ENCODE measurements at regions not wholly inside any gene's neighbourhood (a gene's known extent, or its start where the extent isn't known, plus 50 kb on each side); places are given as distances from the start of the nearest gene placed in this dataset.

- ATAC-seq (ENCODE audit: insufficient read depth, low FRiP score) (no peak), DNase-seq (no peak)
- no peaks in the 10 kb centered on the region for H3K4me1 ChIP-seq (ENCODE audit: control insufficient read depth in 5 of 5, insufficient read depth in 5 of 5, low read length in 5 of 5)
- H3K36me3 ChIP-seq (ENCODE audit: control insufficient read depth in 4 of 4, insufficient read depth in 4 of 4, low read length in 4 of 4) = no peaks in the 10 kb centered on the region
- no peak overlapping the region for H3K4me3 ChIP-seq
- H3K27me3 ChIP-seq (ENCODE audit: control insufficient read depth in 3 of 3, insufficient read depth in 3 of 3, low read length in 2 of 3) = no peaks in the 10 kb centered on the region
- H3K9ac ChIP-seq (ENCODE audit: insufficient read depth in 1 of 2, low read length in 2 of 2) = no peak overlapping the region
- H3K9me3 ChIP-seq (ENCODE audit: control insufficient read depth in 4 of 4, insufficient read depth in 3 of 4, low read length in 3 of 4) = peaks cover 0 to 2% (median 0%) of the 10 kb centered on the region in 4 donors
- H3K27ac ChIP-seq (ENCODE audit: low read depth in 1 of 2, low read length in 1 of 2) = no peak overlapping the region
- 73 to 76% methylated on average over 6 of the region's 6 CpGs for WGBS, 2 donors
- TF ChIP-seq CTCF (IDR thresholded peaks at IDR 0.05; ENCODE audit: control extremely low read depth, extremely low read depth) = no peak
These were observed 235.0 kb downstream of the GLRX3 start for GRCh38 chr10:130371156-130371555.

GRCh38 chr10:130371666-130372065 is 235.5 kb downstream of the GLRX3 start:
- peaks cover 0 to 2% (median 0%) of the 10 kb centered on the region in 4 donors for H3K9me3 ChIP-seq (ENCODE audit: control insufficient read depth in 4 of 4, insufficient read depth in 3 of 4, low read length in 3 of 4)
- H3K4me3 ChIP-seq = no peak overlapping the region
- no peaks in the 10 kb centered on the region for H3K36me3 ChIP-seq (ENCODE audit: control insufficient read depth in 4 of 4, insufficient read depth in 4 of 4, low read length in 4 of 4)
- H3K27me3 ChIP-seq (ENCODE audit: control insufficient read depth in 3 of 3, insufficient read depth in 3 of 3, low read length in 2 of 3) = no peaks in the 10 kb centered on the region
- no peak overlapping the region for H3K9ac ChIP-seq (ENCODE audit: insufficient read depth in 1 of 2, low read length in 2 of 2)
- H3K27ac ChIP-seq (ENCODE audit: low read depth in 1 of 2, low read length in 1 of 2) = no peak overlapping the region
- TF ChIP-seq CTCF (IDR thresholded peaks at IDR 0.05; ENCODE audit: control extremely low read depth, extremely low read depth) = no peak
- no peaks in the 10 kb centered on the region for H3K4me1 ChIP-seq (ENCODE audit: control insufficient read depth in 5 of 5, insufficient read depth in 5 of 5, low read length in 5 of 5)
- WGBS, 2 donors = 49 to 62% methylated on average over 16 of the region's 16 CpGs
- no peak for DNase-seq
- no peak for ATAC-seq (ENCODE audit: insufficient read depth, low FRiP score)

GRCh38 chr10:130372222-130372621 is 236.0 kb downstream of the GLRX3 start:
- no peaks in the 10 kb centered on the region for H3K36me3 ChIP-seq (ENCODE audit: control insufficient read depth in 4 of 4, insufficient read depth in 4 of 4, low read length in 4 of 4)
- no peaks in the 10 kb centered on the region for H3K4me1 ChIP-seq (ENCODE audit: control insufficient read depth in 5 of 5, insufficient read depth in 5 of 5, low read length in 5 of 5)
- no peak overlapping the region for H3K27ac ChIP-seq (ENCODE audit: low read depth in 1 of 2, low read length in 1 of 2)
- ATAC-seq (ENCODE audit: insufficient read depth, low FRiP score) (no peak), DNase-seq (no peak)
- H3K9ac ChIP-seq (ENCODE audit: insufficient read depth in 1 of 2, low read length in 2 of 2) = no peak overlapping the region
- no peak for TF ChIP-seq CTCF (IDR thresholded peaks at IDR 0.05; ENCODE audit: control extremely low read depth, extremely low read depth)
- H3K9me3 ChIP-seq (ENCODE audit: control insufficient read depth in 4 of 4, insufficient read depth in 3 of 4, low read length in 3 of 4) = peaks cover 0 to 4% (median 0%) of the 10 kb centered on the region in 4 donors
- no peak overlapping the region for H3K4me3 ChIP-seq
- no peaks in the 10 kb centered on the region for H3K27me3 ChIP-seq (ENCODE audit: control insufficient read depth in 3 of 3, insufficient read depth in 3 of 3, low read length in 2 of 3)
- WGBS, 2 donors = 85 to 88% methylated on average over 11 of the region's 11 CpGs

- H3K9me3 ChIP-seq (ENCODE audit: control insufficient read depth in 4 of 4, insufficient read depth in 3 of 4, low read length in 3 of 4) = peaks cover 0 to 4% (median 0%) of the 10 kb centered on the region in 4 donors
- H3K4me3 ChIP-seq = no peak overlapping the region
- no peak for TF ChIP-seq CTCF (IDR thresholded peaks at IDR 0.05; ENCODE audit: control extremely low read depth, extremely low read depth)
- DNase-seq (no peak), ATAC-seq (ENCODE audit: insufficient read depth, low FRiP score) (no peak)
- H3K9ac ChIP-seq (ENCODE audit: insufficient read depth in 1 of 2, low read length in 2 of 2) = no peak overlapping the region
- H3K27ac ChIP-seq (ENCODE audit: low read depth in 1 of 2, low read length in 1 of 2) = no peak overlapping the region
- no peaks in the 10 kb centered on the region for H3K27me3 ChIP-seq (ENCODE audit: control insufficient read depth in 3 of 3, insufficient read depth in 3 of 3, low read length in 2 of 3)
- no peaks in the 10 kb centered on the region for H3K36me3 ChIP-seq (ENCODE audit: control insufficient read depth in 4 of 4, insufficient read depth in 4 of 4, low read length in 4 of 4)
- H3K4me1 ChIP-seq (ENCODE audit: control insufficient read depth in 5 of 5, insufficient read depth in 5 of 5, low read length in 5 of 5) = no peaks in the 10 kb centered on the region
- WGBS, 2 donors = 71 to 80% methylated on average over 9 of the region's 9 CpGs
These were observed 236.7 kb downstream of the GLRX3 start for GRCh38 chr10:130372866-130373265.
